ENCODE measurements at regions not wholly inside any gene's neighbourhood (a gene's known extent, or its start where the extent isn't known, plus 50 kb on each side); places are given as distances from the start of the nearest gene placed in this dataset.

DNA sequence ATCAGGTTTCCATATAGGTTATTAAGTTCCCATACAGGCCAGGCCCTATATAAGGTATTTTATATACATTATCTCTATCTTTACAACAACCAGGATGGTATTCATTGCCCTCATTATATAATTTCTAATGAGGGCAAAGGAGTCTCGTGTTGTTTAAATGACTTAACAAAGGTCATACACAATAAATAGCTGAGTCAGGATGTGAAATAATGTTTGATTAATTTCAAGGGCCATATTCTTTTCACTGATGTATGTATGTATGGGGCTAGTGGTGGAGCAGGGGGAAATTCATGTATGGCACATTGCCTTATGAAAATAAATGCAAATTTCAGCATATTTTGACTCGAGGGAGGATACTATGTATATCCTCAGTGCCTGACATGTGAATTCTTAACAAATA, 200.7 kb downstream of the FAXC start:
- H3K27ac ChIP-seq: no peak overlapping the region
- H3K4me1 ChIP-seq (replicated peaks in 1 of 2): no peaks in the 10 kb centered on the region
- no peaks in the 10 kb centered on the region for H3K9me3 ChIP-seq (replicated peaks in 1 of 3)
- no peak for DNase-seq
- no peak for TF ChIP-seq POLR2A (IDR thresholded peaks at IDR 0.05)
- TF ChIP-seq, protein P1, sequence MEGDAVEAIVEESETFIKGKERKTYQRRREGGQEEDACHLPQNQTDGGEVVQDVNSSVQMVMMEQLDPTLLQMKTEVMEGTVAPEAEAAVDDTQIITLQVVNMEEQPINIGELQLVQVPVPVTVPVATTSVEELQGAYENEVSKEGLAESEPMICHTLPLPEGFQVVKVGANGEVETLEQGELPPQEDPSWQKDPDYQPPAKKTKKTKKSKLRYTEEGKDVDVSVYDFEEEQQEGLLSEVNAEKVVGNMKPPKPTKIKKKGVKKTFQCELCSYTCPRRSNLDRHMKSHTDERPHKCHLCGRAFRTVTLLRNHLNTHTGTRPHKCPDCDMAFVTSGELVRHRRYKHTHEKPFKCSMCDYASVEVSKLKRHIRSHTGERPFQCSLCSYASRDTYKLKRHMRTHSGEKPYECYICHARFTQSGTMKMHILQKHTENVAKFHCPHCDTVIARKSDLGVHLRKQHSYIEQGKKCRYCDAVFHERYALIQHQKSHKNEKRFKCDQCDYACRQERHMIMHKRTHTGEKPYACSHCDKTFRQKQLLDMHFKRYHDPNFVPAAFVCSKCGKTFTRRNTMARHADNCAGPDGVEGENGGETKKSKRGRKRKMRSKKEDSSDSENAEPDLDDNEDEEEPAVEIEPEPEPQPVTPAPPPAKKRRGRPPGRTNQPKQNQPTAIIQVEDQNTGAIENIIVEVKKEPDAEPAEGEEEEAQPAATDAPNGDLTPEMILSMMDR (IDR thresholded peaks at IDR 0.05): no peak
- intact Hi-C loops (cut with DNase I): no loop called here
- 56 to 67% (median 62%) methylated on average over 2 of the region's 2 CpGs for WGBS, 4 donors
- H3K27me3 ChIP-seq: no peaks in the 10 kb centered on the region
- no peak overlapping the region for H3K4me3 ChIP-seq
- no peaks in the 10 kb centered on the region for H3K36me3 ChIP-seq (replicated peaks in 1 of 2)

DNA sequence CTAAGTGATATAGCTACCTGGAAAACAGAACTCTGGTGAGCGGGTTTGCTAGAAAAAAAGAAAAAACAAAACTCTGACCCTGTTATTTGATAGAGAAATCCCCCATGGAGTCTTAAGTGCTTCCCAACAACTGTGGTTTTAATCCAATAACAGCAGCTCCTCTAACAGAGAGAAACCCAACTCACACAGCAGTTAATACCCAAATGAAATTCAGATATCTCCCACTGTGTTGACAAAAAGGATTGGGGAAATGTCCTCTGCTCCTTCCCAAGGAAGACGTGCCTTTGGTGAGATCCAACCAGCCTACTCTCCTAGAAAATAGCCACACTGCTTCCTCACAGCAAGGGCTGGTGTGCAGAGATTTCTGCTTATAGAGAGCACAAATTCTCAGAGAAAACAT, 200.4 kb upstream of the FBXL4 start:
- TF ChIP-seq, protein P1 (IDR thresholded peaks at IDR 0.05): no peak
- no peak for TF ChIP-seq POLR2A (IDR thresholded peaks at IDR 0.05)
- H3K9me3 ChIP-seq (replicated peaks in 1 of 3): no peaks in the 10 kb centered on the region
- intact Hi-C loops (cut with DNase I): no loop called here
- H3K4me3 ChIP-seq: no peak overlapping the region
- 70 to 88% (median 79%) methylated on average over 1 to 2 of the region's 2 CpGs for WGBS, 4 donors
- no peaks in the 10 kb centered on the region for H3K4me1 ChIP-seq (replicated peaks in 1 of 2)
- H3K27ac ChIP-seq: no peak overlapping the region
- DNase-seq: no peak
- no peaks in the 10 kb centered on the region for H3K27me3 ChIP-seq
- H3K36me3 ChIP-seq (replicated peaks in 1 of 2): no peaks in the 10 kb centered on the region

DNA sequence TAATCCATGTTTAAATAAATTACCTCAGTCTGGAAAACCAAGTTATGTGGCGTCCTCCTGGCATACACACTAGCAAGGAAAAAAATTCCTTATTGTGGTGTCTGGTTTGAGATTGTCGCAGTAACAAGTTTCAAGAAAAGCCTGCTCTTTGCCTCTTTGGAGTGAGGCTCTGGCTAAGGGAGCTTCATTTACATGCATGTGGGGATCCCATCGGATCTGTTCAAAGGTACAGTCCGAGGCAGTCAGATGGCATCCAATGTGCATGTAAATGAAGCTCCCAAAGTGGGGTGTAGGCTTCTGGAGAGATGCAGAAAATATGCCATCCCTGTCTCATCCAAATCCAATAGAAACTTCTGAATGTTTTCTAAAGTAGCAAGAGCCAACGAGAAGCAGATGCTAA, 199.5 kb upstream of the FBXL4 start:
- WGBS, 4 donors: 59 to 80% (median 63%) methylated on average over 5 of the region's 5 CpGs

DNA sequence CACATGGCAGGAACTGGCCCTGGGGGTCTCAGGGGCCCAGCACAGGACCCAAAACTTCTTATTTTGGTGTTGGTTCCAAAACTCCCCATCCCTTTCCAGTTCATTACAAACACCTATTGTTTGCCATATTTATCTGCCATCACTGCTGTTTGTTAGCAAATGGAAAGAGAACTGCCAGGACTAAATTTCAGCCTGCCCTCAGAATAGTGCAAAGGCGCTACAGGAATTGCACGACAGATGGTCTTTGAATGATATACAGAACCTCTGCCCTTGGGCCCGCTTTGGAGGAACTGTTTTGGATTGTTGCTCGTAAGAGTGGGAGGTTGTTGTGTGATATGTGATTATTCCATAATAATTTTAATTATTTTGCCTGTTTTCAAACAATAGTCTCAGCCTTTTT, 199.0 kb upstream of the FBXL4 start:
- Histone ChIP-seq H3K4me3 (no peak overlapping the region), H3K4me1 (replicated peaks in 1 of 2) (no peaks in the 10 kb centered on the region), H3K27ac (no peak overlapping the region), H3K9me3 (replicated peaks in 1 of 3) (no peaks in the 10 kb centered on the region), H3K27me3 (no peaks in the 10 kb centered on the region), H3K36me3 (replicated peaks in 1 of 2) (no peaks in the 10 kb centered on the region)
- intact Hi-C loops (cut with DNase I): no loop called here
- no peak for DNase-seq
- TF ChIP-seq, protein P1 (IDR thresholded peaks at IDR 0.05): no peak
- no peak for TF ChIP-seq POLR2A (IDR thresholded peaks at IDR 0.05)
- 72 to 87% (median 81%) methylated on average over 4 of the region's 4 CpGs for WGBS, 4 donors

More for the DNA sequence above, 199.5 kb upstream of the FBXL4 start:
- no peak for DNase-seq
- no peak for TF ChIP-seq POLR2A (IDR thresholded peaks at IDR 0.05)
- TF ChIP-seq, protein P1 (IDR thresholded peaks at IDR 0.05): no peak
- Histone ChIP-seq H3K4me3 (no peak overlapping the region), H3K36me3 (replicated peaks in 1 of 2) (no peaks in the 10 kb centered on the region), H3K27ac (no peak overlapping the region), H3K27me3 (no peaks in the 10 kb centered on the region), H3K9me3 (replicated peaks in 1 of 3) (no peaks in the 10 kb centered on the region), H3K4me1 (replicated peaks in 1 of 2) (no peaks in the 10 kb centered on the region)
- intact Hi-C loops (cut with DNase I): no loop called here

All from adrenal gland (tissue), 9 donors.